ENCODE measurements at regions not wholly inside any gene's neighbourhood (a gene's known extent, or its start where the extent isn't known, plus 50 kb on each side); places are given as distances from the start of the nearest gene placed in this dataset.

DNA sequence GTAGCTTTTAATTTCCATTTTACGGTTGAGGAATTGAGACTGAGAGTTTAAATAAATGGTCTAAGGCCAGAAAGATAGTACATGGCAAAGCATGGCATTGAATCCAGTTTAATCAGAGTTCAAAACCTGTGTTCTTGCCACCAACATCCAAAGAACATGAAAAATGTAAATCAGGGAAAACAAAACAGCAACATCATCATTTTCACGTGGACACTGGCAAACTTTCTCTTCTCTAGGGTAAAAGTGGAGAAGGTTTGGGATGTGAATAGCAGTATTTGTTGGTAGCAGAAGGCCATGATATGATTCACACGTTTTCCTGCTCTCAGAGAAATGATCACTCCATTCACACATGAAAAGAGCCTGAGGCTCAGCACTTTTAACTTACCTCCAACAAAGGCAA is 357.7 kb downstream of the UQCRFS1 start:
- DNase-seq: no peak
- TF ChIP-seq CTCF (IDR thresholded peaks at IDR 0.05): no peak
- Mint-ChIP-seq H3K4me3 (no peak overlapping the region), H3K27ac (no peak overlapping the region), H3K9me3 (peaks cover 13% of the 10 kb centered on the region), H3K36me3 (ENCODE audit: low read depth) (no peaks in the 10 kb centered on the region), H3K27me3 (ENCODE audit: low read depth, poor library complexity) (no peaks in the 10 kb centered on the region), H3K4me1 (peaks cover 13% of the 10 kb centered on the region)

- H3K4me3 Mint-ChIP-seq: no peak overlapping the region
- peaks cover 7% of the 10 kb centered on the region for H3K4me1 Mint-ChIP-seq
- no peaks in the 10 kb centered on the region for H3K9me3 Mint-ChIP-seq
- no peaks in the 10 kb centered on the region for H3K27me3 Mint-ChIP-seq (ENCODE audit: low read depth, poor library complexity)
- no peak for DNase-seq
- no peak for TF ChIP-seq CTCF (IDR thresholded peaks at IDR 0.05)
- H3K36me3 Mint-ChIP-seq (ENCODE audit: low read depth): no peaks in the 10 kb centered on the region
- no peak overlapping the region for H3K27ac Mint-ChIP-seq
These were observed 365.5 kb downstream of the UQCRFS1 start for GRCh38 chr19:28847468-28847867.

GRCh38 chr19:28846094-28846812 is 366.7 kb downstream of the UQCRFS1 start:
- no peak for TF ChIP-seq CTCF (IDR thresholded peaks at IDR 0.05)
- H3K27me3 Mint-ChIP-seq (ENCODE audit: low read depth, poor library complexity): no peaks in the 10 kb centered on the region
- no peak overlapping the region for H3K4me3 Mint-ChIP-seq
- H3K9me3 Mint-ChIP-seq: no peaks in the 10 kb centered on the region
- peaks cover 7% of the 10 kb centered on the region for H3K4me1 Mint-ChIP-seq
- H3K27ac Mint-ChIP-seq: no peak overlapping the region
- DNase-seq: no peak
- H3K36me3 Mint-ChIP-seq (ENCODE audit: low read depth): no peaks in the 10 kb centered on the region

- Mint-ChIP-seq H3K9me3 (no peaks in the 10 kb centered on the region), H3K36me3 (ENCODE audit: low read depth) (no peaks in the 10 kb centered on the region), H3K4me1 (peaks cover 11% of the 10 kb centered on the region), H3K4me3 (no peak overlapping the region), H3K27ac (no peak overlapping the region), H3K27me3 (ENCODE audit: low read depth, poor library complexity) (peaks cover 10% of the 10 kb centered on the region)
- TF ChIP-seq CTCF (IDR thresholded peaks at IDR 0.05): no peak
- no peak for DNase-seq
These were observed 369.0 kb downstream of the UQCRFS1 start for GRCh38 chr19:28843761-28844492.

DNA sequence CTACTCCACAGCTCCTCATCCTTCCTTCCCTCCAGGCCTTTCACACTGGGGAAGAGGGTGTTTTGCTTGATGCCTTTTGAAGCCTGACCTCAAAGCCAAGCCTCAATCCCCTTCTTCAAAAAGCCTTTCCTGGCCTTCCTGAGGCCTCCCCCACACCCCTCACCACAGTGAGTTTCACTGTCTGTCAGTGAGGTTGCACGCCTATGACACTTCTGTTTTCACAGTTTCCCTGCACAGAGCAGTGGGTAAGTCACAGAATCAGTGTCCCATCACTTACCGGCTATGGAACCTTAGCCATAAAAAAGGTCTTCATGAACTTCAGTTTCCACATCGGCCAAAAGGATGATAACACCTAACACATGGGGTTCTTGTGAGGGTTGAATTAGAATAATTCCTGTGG is 371.4 kb downstream of the UQCRFS1 start:
- Mint-ChIP-seq H3K4me3 (no peak overlapping the region), H3K27me3 (ENCODE audit: low read depth, poor library complexity) (peaks cover 10% of the 10 kb centered on the region), H3K9me3 (no peaks in the 10 kb centered on the region), H3K36me3 (ENCODE audit: low read depth) (no peaks in the 10 kb centered on the region), H3K27ac (peak overlapping the region; percentile 73), H3K4me1 (peaks cover 11% of the 10 kb centered on the region)
- TF ChIP-seq CTCF (IDR thresholded peaks at IDR 0.05): no peak
- DNase-seq: no peak
